CD4-positive, alpha-beta T cell treated with Interleukin-6 for 4 hours (primary cell): ENCODE measurements at regions not wholly inside any gene's neighbourhood (a gene's known extent, or its start where the extent isn't known, plus 50 kb on each side); places are given as distances from the start of the nearest gene placed in this dataset.
"Not testable (repeated sequence)": the region's sequence is repeated elsewhere in the genome, so short reads cannot be mapped to it uniquely, and the experiment has no call there.

ENCODE experiments used
- DNase-seq: peaks from one replicate; pipeline ENCODE4 v3.0.0-alpha.2; 2020; ENCODE audit warnings: mixed read lengths

- DNase-seq, result no peak
Measured at GRCh38 chr18:1746131-1746530, 825.2 kb downstream of the METTL4 start.

- no peak for DNase-seq
Measured at GRCh38 chr18:1751249-1751648, 820.1 kb downstream of the METTL4 start.

- DNase-seq, result no peak
Measured at GRCh38 chr18:1760901-1761300, 810.4 kb downstream of the METTL4 start.

GRCh38 chr18:1774261-1774660 is 797.0 kb downstream of the METTL4 start:
- DNase-seq, result no peak

GRCh38 chr18:1777843-1778242 is 793.5 kb downstream of the METTL4 start:
- no peak for DNase-seq

GRCh38 chr18:1778496-1779178 is 792.7 kb downstream of the METTL4 start:
- no peak for DNase-seq

GRCh38 chr18:1779587-1779986 is 791.7 kb downstream of the METTL4 start:
- DNase-seq, result no peak

- DNase-seq, result no peak
Measured at GRCh38 chr18:1784113-1784512, 787.2 kb downstream of the METTL4 start.

GRCh38 chr18:1785980-1786379 is 785.3 kb downstream of the METTL4 start:
- DNase-seq, result not testable (repeated sequence)

- no peak for DNase-seq
Measured at GRCh38 chr18:1796636-1797035, 774.7 kb downstream of the METTL4 start.

GRCh38 chr18:1797235-1797634 is 774.1 kb downstream of the METTL4 start:
- no peak for DNase-seq

- no peak for DNase-seq
Measured at GRCh38 chr18:1805521-1805920, 765.8 kb downstream of the METTL4 start.

GRCh38 chr18:1806884-1807615 is 764.3 kb downstream of the METTL4 start:
- no peak for DNase-seq

- no peak for DNase-seq
Measured at GRCh38 chr18:1811282-1811681, 760.0 kb downstream of the METTL4 start.

GRCh38 chr18:1825296-1825695 is 746.0 kb downstream of the METTL4 start:
- no peak for DNase-seq

- DNase-seq, result no peak
Measured at GRCh38 chr18:1840878-1841277, 730.4 kb downstream of the METTL4 start.

GRCh38 chr18:1846640-1847039 is 724.7 kb downstream of the METTL4 start:
- no peak for DNase-seq

GRCh38 chr18:1848716-1849115 is 722.6 kb downstream of the METTL4 start:
- no peak for DNase-seq

GRCh38 chr18:1849386-1849785 is 721.9 kb downstream of the METTL4 start:
- no peak for DNase-seq

GRCh38 chr18:1857281-1857680 is 714.0 kb downstream of the METTL4 start:
- DNase-seq, result not testable (repeated sequence)

- no peak for DNase-seq
Measured at GRCh38 chr18:1861473-1861872, 709.8 kb downstream of the METTL4 start.

- DNase-seq, result no peak
Measured at GRCh38 chr18:1865869-1866268, 705.4 kb downstream of the METTL4 start.

- DNase-seq, result no peak
Measured at GRCh38 chr18:1872274-1872673, 699.0 kb downstream of the METTL4 start.

GRCh38 chr18:1875219-1875618 is 696.1 kb downstream of the METTL4 start:
- no peak for DNase-seq

- DNase-seq, result no peak
Measured at GRCh38 chr18:1884623-1885022, 686.7 kb downstream of the METTL4 start.
